Fibroblast of skin of right quadriceps (primary cell): ENCODE measurements at regions not wholly inside any gene's neighbourhood (a gene's known extent, or its start where the extent isn't known, plus 50 kb on each side); places are given as distances from the start of the nearest gene placed in this dataset.

Experiments
- DNase-seq: peaks from one replicate; pipeline ENCODE4 v3.0.0-alpha.2; 2013

- DNase-seq, result no peak
Measured at GRCh38 chr10:85152496-85152895, 824.1 kb downstream of the CCSER2 start.

GRCh38 chr10:85152911-85153310 is 824.5 kb downstream of the CCSER2 start:
- DNase-seq, result no peak

DNA sequence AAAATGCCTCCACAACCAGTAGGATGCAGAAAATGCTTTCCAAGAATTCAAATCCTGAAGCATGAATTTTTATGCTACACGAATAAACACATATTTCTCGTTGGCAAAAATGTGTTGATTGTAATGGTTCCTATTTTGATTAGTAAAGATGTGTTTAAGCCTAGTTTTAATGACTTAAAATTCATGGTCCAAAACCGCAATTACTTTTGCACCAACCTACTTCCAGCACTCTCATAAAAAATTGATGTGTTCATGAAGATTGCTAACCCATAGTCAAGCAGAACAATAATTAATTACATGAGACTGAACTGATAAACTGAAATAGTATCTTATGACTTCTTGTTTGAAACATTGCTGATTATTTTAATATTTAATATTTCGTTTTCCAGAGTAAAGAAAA is 828.8 kb downstream of the CCSER2 start:
- no peak for DNase-seq

DNA sequence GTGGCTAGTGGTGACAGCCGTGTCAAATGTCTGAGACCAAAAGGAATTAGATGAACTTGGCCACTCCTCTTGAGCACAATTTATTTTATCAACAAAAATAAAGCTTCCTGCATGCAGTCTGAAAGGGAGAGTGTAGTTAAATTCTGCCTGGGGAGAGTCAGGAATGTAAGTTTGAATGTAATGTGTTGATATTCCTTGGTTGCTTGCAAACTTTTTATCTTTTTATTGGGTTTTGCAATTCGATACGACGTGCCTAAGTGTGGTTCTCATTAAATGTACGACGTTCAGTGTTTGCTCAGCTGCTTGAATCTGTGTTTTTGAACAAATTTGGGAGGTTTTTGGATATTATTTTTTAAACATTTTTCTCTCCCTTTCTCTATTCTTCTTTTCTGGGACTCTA is 839.9 kb downstream of the CCSER2 start:
- DNase-seq, result no peak

- no peak for DNase-seq
Measured at GRCh38 chr10:85170026-85170425, 841.6 kb downstream of the CCSER2 start.

GRCh38 chr10:85175635-85176034 is 847.2 kb downstream of the CCSER2 start:
- DNase-seq, result no peak

GRCh38 chr10:85177767-85178166 is 849.4 kb downstream of the CCSER2 start:
- DNase-seq, result no peak

DNA sequence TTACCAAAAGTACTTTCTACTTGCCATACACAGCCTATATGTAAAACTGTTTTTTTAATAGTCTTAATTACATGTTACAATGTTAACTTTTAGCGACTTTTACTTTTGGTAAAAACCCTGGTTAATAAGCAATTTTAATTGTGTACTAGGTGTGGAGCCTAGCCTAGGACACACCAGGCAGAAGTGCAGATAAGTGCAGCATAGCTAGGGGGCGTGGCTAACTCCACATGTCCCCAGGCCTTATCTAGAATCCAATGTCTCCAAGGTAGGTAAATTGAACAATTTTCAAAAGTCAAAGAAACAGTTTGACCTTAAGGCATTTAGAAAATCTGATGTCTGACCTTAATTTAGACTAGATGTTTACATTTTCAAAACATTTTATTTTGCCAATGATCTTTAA is 858.7 kb downstream of the CCSER2 start:
- no peak for DNase-seq

- DNase-seq, result no peak
Measured at GRCh38 chr10:85188770-85189484, 860.5 kb downstream of the CCSER2 start.

DNA sequence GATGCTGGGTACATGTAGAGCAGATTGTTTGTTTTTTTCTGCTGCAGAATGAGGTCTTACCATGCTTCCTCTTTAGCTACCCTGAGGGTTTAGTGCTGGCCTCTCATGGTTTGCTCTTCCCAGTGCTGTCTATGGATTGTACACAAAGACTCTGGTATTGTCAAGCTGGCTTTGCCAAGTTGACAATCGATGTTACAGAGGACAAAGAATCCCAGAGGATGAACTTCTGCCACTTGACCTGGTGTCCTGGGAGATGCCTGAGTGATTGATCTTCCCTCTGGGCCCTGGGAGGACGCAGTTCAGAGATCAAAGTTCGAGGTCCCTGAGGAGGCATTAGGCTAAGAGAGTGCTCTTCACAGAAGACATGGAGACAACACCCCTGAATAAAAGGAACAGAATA is 865.4 kb downstream of the CCSER2 start:
- DNase-seq, result no peak

DNA sequence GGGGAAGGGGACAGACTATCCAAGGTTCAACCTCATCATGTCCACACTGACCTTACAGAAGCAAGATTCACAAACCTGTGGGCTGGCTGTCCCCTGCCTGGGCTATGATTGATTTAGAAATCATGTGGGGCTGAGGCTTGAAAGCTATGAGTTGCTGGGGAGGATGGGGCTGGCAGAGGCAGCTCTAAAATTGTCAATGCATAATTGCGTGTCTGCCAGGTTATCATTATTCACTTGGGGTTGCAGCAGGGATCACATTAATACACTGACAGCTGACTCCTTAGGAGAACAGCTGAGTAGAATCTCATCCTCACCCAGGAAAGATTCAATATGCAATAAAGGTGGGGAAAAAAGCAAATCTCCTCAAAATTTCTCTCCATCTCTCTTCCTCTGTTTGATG is 866.3 kb downstream of the CCSER2 start:
- DNase-seq, result no peak

- no peak for DNase-seq
Measured at GRCh38 chr10:85195596-85195995, 867.2 kb downstream of the CCSER2 start.

DNA sequence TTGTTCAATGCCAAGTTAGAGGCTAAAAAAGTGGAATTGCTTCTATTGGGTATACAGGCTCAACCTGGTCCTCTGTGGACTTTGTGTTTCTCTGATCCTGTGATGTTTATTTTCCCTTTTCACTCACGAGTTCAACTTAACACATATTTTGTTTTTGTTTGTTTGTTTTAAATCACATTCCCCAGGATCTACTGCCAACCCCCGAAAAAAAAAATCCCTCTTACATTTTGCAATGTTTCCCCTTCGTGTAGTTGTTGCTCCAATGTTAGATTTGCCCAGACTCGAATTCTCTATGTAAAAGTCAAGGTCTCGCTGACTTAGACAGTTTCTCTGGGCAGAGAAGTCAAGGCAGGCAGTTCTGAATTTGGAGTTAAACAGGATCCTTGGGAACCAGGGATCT is 876.4 kb downstream of the CCSER2 start:
- DNase-seq, result no peak

DNA sequence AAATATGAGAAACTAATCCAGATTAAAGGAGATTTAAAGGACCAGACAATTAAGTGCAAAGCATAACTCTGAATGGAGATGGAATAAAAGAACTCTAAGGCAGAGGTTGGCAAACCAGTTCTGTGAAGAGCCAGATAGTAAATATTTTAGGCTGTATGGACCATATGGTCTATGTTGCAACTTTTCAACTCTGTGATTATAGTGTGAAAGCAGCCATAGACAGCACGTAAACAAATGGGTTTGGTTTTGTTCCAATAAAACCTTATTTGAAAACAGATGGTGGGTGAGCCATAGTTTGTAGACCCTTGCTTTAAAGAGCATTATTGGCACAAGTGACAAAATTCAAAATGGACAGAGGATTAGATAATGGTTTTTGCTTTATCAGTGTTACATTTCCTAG is 884.1 kb downstream of the CCSER2 start:
- DNase-seq, result no peak

DNA sequence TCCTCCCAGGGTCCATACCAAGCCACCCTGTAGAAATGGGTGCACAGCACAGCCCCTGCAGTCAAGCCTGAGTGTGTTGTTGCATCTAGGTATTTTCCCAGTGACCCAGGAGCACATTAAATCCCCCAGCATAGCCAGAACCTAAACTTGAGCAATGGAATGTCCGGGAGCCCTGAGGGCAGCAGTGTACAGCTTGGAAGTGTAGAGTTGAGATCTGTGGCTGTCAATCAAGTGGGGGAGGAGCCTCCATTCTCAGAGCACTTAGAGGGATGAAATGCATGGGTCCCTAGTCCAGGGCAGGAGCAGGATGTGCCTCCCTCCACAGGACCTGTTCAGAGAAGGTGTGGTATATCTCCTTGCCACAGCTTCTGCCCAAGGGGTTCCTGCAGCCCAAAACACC is 885.1 kb downstream of the CCSER2 start:
- DNase-seq, result no peak

DNA sequence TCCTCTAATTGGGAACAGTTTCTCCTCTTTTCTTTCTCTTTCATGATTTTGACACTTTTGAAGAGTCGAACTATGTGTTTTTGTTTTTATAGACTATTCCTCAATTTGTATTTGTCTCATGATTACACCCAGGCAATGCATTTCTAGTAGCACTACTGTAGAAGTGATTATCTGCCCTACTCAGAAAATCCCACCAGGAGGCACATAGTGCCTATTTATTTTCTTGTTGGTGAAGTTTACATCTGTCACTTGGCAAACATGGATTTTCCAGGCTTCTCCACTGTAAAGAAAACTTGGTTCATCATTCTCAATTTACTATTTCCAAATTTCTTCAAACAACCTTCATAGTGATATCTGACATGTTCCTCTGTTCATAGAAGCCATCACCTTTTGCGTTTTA is 893.9 kb downstream of the CCSER2 start:
- no peak for DNase-seq

DNA sequence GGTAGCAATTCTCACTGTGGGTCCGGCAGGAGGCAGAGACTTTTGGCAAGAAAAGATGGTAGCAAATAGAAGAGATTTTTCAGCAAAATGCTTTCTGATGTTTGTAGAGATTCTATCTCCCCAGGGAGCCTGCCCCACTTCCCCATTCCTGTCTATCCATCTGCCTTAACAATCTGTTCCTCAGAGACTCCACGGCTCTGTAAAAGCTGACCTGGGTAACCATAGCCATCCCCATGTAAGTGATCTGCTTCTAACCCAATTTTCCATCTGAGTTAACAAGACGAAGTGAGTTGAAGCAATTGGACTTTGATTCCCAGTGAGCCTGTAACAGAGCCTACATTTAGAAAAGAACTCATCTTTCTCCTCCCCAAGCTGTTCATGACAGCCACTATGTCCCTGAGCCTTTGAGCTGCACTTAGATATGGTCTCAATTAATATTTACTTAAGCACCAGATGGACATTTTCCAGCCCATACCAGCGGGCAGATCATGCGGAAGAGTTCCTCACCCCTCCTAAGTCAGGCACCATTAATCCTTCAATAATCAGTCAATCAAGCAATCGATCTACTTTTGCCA is 896.1 kb downstream of the CCSER2 start:
- DNase-seq, result no peak

DNA sequence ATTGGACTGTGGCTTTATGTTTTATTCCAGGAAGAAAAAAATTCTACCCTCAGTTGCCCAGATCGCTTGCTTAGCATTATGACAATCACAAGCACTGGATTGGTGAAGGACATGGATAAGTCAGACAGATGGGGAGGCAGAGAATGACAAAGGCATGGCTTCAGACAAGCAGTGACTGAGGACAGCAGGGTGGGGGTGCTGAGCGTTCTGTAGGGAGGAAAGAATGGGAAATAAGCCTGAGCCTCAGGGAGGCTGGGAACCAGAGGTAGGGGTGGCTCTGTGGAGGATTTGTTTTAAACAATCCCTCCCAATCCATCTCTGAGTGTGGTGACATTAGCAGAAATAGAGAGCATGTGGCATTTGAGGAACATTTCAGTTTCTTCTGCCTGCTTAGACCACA is 896.9 kb downstream of the CCSER2 start:
- no peak for DNase-seq

GRCh38 chr10:85226596-85226995 is 898.2 kb downstream of the CCSER2 start:
- no peak for DNase-seq

DNA sequence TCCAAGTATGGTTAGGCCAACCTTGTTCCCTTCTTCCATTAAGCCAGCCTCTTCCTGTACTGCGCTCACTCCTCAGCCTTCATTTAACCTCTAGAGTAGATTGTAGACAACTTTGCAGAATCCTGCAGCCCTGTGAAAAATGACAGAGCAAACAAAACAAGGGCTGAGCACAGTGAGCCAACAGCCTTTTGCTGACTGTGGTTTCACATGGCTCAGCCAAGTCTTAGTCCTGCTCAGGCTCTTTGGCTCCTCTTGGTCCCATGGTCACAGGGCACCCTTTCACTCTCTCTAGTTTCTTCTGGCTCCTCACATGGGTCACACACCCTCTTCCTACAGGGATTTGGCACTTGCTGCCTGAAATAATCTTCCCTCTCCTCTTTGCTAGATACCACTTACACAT is 900.3 kb downstream of the CCSER2 start:
- no peak for DNase-seq

DNA sequence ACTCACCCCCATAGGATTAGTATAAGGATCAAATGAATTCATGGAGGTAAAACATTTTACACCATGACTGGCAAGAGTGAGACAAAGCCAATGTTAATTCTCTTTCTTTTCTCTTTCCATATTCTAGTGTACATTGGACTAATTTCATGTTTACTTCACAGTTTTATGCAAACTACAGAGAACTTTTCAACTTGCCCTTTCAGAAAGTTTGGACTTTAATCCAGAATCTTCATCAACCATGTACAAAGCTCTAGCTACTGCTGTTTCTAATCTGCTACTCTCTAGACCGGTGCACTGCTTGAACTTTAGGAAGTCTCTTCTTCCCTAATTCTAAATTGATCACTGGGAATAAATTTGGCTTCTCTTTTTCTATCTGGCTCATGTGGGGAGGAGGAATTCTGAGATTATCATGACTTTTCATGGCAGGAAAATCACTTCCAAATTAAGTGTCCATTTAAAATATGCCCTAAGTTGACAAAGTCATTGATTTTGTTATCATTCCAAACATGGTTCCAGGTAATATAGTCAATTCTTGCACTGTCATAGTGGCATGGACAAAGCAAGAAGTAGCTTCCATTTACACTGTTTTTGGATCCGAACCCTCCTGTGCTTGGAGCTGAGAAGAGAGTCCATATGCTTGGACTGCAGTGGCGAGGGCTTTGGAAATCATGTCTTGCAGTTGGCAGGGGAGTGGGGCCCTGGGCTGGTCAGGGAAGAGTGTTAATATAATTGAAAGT is 903.3 kb downstream of the CCSER2 start:
- DNase-seq, result no peak

DNA sequence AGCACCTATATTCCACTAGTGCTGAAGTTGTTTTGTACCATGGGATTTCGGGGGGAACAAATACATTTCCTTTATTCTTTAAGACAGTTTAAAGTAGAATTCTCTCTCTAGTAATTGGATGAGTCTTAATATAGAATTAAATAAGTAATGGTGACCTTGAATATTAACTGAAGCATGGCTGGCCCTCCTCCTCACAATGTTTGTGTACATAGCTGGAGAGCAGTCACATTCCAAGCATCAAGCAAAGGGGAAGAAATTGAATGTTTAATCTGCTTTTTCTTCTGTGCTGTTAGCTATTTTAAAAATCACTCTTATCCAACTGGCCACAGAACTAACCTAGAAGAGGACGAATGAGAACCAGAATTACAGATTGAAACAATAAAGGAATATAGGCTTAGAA is 906.9 kb downstream of the CCSER2 start:
- no peak for DNase-seq

DNA sequence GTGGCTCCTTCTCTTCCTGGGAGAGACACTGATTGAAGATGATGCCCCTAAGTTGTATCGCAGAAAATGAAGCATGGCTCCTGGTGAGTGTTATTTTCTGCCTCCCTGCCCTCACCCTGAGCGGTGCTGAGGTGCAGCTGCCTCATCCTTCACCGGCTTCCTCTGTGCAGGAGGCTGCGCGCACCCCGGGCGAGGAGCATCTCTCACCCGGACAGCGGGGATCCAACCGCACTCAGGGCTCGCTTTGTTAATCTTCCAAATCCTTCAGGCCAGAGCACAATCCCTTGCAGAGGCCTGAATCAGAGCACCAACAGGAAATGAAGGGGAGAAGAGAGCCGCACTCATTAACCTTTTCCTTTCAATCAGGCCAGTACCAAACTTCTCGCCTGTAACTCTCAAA is 910.3 kb downstream of the CCSER2 start:
- no peak for DNase-seq

- no peak for DNase-seq
Measured at GRCh38 chr10:85250304-85250703, 921.9 kb downstream of the CCSER2 start.

GRCh38 chr10:85256481-85256880 is 928.1 kb downstream of the CCSER2 start:
- no peak for DNase-seq
